ENCODE measurements at regions not wholly inside any gene's neighbourhood (a gene's known extent, or its start where the extent isn't known, plus 50 kb on each side); places are given as distances from the start of the nearest gene placed in this dataset.

DNA sequence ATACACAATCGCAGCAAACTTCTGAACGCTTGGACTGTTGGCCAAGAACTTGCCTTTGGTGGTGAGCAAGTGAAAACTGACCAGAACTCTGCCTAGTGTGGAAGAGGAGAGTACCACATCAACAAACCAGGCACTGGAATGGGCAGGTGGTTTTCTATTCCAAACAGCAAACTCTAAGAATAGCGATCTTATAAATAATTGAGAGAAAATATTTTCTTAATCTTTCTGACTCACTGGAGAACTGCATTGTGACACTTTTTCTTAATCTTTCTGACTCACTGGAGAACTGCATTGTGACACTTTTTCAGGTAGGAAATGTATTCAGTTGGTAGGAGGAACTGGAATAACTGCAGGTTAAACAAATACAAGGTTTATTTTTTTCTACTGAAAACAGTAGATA is 57.0 kb upstream of the SORBS2 start:
- TF ChIP-seq CTCF (optimal IDR thresholded peaks at IDR 0.05 in 1 of 3, IDR thresholded peaks at IDR 0.05 in 1 of 3, conservative IDR thresholded peaks at IDR 0.05 in 1 of 3; ENCODE audit: extremely low read depth in 1 of 3, insufficient read depth in 2 of 3, low read length in 3 of 3) = no peak
- no peak for TF ChIP-seq EZH2 (IDR thresholded peaks at IDR 0.05; ENCODE audit: low read length)
